ENCODE measurements at regions not wholly inside any gene's neighbourhood (a gene's known extent, or its start where the extent isn't known, plus 50 kb on each side); places are given as distances from the start of the nearest gene placed in this dataset.
"Not testable (repeated sequence)": the region's sequence is repeated elsewhere in the genome, so short reads cannot be mapped to it uniquely, and the experiment has no call there.

DNA sequence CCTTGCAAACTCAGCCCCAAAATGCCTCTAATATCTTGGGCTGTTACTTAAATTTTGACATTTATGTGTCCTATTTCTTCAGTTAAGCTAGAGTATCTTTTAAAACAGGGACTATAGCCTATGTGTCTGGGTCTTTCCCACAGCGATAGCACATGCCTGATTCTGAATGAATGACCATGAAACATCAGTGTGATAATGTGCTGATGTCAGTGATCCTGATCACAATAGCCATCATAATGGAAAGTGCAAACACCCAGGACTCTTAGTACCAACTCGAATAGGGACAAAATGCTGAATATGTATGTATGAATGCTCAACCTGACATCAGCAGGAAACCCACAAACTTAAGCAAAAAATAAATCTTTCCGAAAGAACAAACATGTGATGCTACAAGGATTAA lies 537.4 kb downstream of the IGSF11 start:
- no peak for DNase-seq

DNA sequence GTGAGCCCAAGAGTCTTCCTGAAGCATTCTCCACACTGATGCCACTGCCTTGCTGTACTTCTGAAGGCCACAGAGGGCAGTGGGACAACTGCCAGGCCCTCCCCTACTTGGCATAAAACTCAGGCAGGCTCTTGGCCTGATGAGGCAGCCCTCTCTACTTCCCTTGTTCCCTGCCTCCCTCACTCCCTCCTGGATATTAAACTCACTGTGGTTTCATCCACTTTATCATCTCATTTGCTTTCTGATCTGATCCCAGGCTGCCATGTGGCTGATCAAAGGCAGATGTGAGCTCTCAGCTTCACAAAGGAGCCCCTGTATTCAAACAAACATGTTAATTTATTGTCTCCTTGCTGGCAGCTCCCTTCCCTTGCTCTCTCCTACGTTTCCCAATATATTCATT lies 533.5 kb downstream of the IGSF11 start:
- DNase-seq: peak; percentile 2 to 49 (median 18)

DNA sequence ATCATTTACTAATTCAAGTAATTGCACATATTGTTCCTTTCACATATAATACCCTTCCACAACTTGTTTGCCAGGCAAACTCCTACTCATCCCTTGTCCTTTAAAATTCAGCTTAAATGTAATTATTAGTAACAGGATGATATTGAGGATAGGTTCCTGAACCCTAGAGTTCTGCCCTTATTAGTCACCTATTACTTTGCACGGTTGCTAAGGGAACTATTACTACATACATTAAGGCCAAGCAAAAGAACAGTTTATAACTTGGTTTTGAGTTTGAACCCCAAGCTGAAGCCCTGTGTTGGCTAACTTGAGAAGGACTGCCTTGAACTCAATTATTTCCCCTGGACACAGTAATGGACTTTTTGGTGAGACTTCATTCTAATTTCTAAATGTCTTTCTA lies 529.7 kb downstream of the IGSF11 start:
- DNase-seq: no peak

DNA sequence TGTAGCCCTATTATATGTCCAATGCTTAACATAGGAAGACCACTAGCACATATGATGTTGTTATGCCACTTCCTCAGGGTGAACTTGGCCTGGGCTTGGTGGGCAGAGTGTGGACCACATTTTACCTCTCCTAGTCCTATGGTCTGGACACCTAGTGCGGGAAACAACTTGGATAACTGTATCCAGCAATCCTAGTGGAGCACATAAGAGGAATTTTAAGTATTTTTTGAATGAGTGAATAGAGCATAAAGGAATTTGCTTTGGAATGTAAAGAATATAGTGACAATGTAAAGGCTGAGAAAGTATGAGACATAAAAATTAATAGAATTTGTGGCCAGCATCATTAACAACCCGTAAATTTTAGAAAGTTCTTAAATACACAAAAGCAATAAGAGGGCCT lies 528.9 kb downstream of the IGSF11 start:
- peak in 1 of 3 donors; percentile 3 for DNase-seq

DNA sequence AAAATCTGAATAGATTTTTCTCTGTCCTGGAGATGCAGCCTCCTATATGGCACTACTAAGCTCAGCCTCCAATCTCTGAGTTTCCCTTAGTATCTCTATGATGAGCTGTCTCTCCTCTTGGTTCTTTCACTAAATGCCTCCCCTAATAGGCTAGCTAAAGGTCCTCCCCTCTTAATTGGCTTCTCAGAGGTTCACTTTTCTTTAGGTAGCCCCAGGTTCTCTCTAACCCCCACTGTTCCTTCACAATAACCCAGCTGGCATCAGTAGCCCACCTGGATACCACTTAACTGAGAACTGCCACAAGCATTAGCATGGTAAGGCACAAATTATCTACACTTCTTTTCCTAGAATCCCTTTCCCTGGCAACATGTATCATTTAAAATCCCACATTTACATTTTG lies 523.2 kb downstream of the IGSF11 start:
- DNase-seq: no peak

DNA sequence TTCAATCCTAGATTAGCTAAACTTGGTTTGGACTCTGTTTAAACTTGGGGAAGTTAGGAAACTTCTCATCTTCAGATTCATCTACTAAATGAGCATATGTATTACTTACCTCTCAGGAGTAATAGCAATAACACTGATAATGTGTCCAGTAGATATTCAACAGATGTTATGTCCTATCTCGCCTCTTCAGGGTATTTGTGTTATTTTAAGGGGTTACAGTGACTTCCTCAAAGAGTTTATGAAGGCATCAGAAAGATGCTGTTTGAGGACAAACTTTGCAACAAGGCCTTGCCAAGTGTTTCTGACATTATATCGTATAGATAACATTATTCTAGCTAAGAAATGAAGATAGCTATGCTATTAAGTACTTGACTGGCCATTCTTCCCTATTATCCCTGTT lies 522.3 kb downstream of the IGSF11 start:
- DNase-seq: no peak

DNA sequence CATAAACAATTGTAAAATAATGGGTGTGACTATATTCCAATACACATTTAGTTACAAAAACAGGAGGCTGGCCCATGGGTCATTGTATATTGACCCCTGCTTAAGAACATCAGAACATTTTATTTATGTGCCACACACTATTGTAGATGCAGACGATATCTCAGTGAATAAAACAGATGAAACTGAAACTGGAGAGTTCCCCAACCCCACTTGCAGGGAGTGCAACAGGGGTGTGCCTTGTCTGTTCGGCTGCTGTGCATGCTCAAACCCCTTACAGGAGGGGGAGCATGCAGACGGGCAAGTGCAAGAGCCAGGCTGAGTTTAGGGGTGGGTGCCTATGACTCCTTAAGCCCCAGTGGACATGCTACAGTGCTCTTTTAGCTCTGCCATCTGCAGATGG lies 509.6 kb downstream of the IGSF11 start:
- DNase-seq: no peak

DNA sequence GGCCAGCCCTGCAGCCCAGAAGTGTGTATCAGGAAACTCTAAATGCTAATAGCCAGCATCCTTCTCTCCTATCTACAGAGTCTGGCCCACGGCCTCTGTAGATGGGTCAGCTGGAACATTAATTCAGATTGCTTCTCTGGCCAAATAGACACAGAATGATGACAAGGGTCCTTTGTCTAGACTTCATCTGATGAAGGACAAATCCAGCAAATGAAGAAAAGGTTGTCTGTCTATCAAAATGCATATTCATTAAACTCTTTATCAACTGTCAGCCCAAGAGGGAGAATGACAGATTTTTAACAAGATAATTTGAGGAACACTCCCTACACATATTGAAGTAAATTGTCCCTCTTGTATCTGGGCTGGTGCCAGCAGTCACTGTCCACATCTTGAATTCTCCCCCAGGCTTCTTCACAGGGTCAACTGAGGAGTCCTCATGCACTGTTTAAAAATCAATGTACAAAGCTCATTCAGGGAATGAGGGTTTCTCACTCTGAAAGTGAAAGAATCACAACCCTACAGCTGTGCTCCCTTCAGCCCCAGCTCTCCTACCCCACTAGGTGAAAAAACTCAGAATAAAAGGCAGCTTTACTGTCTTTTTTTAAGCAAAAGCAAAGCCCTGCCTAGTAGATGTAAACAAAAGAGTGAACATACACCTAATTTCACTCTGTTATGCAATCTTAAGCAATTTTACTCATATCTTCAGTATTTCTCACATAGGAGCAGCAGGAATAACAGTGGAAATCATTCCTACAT lies 507.7 kb downstream of the IGSF11 start:
- DNase-seq: no peak

DNA sequence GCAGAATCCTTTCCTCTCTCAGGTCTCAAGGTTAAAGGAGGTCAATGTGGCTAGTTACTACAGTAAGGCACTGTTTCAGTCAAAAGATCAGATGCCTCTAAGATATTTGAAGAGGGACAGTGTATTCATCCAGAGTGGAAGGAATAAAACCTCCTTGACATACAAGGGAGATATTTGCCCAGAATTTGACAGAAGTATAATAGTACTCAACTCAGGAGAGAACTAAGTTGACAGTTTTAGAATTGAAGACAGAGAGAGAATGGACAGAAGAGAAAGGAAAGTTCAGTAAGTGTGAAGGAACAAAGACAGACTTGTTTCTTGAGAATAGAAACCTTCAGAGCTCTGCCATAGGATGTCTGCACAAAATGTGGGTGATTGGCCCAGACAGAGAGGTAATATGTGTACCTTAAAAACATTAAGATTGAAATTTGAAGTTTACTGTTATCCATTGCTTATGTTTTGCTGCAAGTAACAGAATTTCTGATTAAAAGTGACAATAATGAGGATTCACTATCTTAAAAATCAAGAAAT lies 507.1 kb downstream of the IGSF11 start:
- no peak for DNase-seq

DNA sequence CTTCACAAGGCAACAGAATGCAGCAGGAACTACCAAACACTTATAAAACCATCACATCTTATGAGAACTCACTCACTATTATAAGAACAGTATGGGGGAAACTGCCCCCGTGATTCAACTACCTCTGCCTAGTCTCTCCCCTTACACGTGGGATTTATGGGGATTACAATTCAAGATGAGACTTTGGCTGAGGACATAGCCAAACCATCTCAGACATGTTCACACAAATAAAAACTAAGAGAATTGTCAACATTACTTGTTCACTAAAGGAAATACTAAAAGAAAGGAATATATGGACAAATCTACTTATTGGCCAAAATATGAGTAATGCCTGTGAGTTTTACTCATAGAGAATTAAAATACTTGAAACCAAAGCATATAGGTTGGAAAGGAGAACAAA lies 505.1 kb downstream of the IGSF11 start:
- no peak for DNase-seq

DNA sequence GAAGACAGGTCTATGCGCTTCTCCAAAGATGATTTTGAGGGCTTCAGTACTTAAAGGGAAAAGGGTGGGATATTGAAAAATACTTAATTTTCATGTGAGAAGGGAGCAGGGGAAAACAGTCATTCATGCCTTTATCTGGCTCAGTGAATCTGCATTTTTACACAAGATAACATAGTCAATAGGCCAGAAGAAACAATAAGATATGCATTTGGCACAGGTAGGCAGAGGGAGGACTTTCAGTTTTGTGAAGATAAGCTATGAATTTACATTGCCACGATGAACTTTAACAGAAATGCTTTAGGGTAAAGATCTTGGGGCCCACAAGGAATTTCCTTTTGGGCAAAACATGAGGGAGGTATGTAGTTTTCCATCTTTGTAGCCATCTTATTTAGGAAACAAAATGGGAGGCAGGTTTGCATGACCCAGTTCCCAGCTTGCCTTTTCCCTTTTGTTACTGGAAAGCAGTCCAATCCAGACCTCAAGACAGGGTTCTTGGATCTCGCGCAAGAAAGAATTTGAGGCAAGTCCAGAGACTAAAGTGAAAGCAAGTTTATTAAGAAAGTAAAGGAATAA lies 504.2 kb downstream of the IGSF11 start:
- no peak for DNase-seq

DNA sequence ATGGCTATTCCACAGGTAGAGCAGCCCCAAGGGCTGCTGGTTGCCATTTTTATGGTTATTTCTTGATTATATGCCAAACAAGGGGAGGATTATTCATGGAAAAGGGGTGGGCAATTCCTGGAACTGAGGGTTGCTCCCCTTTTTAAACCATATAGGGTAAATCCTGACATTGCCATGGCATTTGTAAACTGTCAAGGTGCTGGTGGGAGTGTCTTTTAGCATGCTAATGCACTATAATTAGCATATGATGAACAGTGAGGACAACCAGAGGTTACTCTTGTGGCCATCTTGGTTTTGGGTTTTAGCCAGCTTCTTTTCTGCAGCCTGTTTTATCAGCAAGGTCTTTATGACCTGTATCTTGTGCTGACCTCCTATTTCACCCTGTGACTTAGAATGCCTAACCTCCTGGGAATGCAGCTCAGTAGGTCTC lies 503.7 kb downstream of the IGSF11 start:
- DNase-seq: not testable (repeated sequence)

DNA sequence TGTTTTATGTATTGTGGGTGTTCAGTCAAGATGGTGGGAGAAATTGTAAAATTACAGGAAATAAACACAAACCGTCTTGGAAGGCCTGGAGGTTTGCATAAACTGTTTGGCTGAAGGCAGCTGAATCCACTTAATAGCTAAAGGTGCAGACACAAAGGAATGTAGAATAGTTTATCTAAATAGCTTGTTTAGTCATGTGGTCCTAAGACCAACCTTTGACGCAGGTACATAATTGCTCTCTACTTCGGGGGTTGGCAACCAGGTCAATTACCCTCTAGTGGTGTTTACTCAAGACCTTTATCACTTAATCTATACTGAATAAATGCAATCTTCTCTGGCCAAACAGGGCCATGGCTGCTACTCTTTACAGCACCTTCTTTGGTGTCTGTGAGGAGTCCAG lies 502.8 kb downstream of the IGSF11 start:
- no peak for DNase-seq

DNA sequence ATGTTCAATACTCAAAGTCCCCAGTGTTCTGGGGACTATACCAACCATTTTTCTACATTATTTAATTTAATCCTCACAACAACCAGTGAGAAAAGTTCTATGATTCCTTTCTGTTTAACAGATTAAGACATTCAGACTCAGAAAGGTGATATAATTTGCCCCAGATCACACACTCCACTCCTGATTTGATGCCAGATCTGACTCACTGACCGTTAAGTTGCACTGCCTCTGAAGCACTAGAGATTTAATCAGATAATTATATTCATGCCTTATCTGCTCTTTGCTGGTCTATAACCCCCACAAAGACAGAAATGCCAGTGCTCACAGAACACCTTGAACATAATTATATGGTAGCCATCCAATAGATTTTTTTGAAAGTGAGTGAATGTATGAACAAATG lies 501.0 kb downstream of the IGSF11 start:
- no peak for DNase-seq

DNA sequence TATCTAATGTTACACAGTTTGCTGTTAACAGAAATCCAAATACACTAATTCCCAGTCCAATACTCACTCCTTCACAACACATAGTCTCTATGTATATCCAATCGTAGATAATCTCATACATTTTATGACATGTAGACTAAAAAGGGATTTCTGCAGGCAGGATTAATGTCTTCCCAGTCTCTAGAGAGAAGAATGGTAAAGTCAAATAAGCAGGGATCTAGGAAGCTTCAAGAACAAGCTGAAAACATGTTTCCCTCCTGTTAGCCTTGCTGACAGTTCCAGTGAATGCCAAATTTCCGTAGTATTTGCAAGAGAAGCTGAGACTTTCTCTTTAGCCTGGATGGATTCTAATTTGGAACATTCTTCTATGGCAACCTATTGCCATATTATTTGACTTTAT lies 500.1 kb downstream of the IGSF11 start:
- peak in 1 of 3 donors; percentile 0 for DNase-seq

DNA sequence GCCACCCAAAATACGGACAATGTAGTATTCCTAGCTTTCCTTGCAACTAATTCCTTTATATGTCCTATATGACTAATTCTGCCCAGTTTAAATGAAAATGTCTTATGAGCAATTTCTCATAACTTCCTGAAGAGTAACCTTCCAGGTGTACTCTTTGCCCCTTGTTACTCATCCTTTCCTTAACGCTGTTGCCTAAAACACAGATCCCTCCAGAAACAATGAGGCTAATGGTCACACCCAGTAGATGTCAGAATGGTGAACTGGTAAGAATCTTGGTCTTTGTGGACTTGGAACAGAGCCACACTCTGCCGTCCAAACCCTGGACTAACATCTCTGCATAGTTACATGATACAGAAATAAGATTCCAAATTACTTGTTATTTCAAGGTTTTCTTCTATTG lies 497.9 kb downstream of the IGSF11 start:
- no peak for DNase-seq

DNA sequence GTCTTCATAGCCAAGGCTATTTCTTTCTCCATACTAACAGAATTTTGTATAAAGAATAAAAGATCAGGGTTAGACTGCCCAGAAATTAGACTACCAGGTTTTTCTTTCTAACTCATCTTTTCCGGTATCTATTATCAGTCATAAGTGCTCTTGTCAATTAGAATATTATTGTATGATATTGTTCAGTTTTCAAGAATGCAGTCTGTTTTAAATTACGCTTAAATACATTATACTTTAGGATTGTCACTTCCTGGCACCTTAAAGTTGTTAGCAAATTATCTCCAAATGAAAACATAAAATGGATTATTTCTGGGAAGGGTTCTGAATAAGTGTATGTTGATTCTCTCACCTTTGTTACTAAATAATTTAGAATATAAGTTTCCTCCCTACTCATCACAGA lies 497.2 kb downstream of the IGSF11 start:
- DNase-seq: no peak

DNA sequence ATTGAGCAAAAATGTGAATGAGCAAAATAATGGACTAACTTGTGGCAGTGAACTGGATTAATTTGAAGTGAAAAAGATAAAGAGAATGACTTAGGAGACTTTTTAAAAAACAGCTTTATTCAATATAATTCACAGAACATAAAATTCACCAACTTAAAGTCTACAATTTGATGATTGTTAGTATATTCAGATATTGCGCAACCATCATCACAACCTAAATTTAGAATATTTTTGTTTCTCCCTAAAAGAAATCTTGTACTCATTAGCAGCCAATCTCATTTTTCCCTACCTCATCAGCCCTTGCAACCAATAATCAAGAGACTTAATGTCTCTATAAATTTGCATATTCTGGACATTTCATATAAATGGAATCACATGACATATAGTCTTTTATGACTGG lies 496.5 kb downstream of the IGSF11 start:
- DNase-seq: no peak

DNA sequence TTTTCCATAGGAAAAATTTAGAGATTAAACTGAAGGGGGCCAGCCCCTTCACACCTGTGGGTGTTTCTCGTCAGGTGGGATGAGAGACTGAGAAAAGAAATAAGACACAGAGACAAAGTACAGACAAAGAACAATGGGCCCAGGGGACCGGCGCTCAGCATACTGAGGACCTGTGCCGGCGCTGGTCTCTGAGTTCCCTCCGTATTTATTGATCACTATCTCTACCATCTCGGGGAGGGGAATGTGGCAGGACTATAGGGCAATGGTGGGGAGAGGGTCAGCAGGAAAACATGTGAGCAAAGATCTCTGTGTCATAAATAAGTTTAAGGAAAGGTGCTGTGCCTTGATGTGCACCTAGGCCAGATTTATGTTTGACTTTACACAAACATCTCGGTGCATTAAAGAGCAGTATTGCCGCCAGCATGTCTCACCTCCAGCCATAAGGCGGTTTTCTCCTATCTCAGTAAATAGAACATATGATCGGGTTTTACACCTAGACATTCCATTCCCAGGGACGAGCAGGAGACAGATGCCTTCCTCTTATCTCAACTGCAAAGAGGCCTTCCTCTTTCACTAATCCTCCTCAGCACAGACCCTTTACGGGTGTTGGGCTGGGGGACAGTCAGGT lies 494.7 kb downstream of the IGSF11 start:
- DNase-seq: not testable (repeated sequence)

DNA sequence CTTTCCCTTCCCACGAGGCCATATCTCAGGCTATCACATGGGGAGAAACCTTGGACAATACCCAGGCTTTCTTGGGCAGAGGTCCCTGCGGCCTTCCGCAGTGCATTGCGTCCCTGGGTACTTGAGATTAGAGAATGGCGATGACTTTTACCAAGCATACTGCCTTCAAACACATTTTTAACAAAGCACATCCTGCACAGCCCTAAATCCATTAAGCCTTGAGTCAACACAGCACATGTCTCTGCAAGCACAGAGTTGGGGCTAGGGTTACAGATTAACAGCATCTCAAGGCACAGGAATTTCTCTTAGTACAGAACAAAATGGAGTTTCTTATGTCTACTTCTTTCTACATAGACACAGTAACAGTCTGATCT lies 494.2 kb downstream of the IGSF11 start:
- not testable (repeated sequence) for DNase-seq

DNA sequence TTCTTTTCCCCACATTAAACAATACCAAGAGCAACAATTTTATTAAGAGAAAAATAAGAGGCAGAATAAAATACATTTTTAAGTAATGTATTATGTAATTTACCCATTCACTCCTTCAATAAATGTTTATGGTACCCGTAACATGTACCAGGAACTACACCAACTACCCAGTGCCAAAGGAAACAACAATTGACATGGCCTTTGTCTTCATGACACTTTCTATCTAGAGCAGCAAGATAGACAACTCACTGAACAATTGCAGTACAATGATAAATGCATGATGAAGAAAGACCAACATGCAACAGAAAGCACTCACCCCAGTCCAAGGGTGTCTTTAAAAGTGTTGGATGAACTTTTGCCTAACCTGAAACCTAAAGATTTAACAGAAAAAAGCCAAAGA lies 493.8 kb downstream of the IGSF11 start:
- no peak for DNase-seq

DNA sequence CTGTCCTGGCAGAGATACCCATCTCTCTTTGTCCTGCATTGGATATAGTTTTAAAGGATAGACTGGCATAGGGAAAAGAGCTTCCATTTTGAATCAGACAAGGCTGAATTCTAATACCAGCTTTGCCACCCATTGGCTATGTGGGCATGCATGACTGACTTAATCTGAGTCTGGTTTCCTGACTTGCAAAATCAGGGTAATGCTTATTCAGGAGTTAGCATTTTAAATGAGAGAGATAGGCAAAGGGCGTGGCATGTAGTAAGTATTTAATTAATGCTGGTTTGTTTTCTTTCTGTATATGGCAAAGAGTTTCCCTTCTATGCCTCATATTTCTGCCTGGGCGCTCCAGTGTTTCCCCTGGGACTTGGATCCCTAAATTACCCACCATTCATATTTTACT lies 492.9 kb downstream of the IGSF11 start:
- DNase-seq: no peak

DNA sequence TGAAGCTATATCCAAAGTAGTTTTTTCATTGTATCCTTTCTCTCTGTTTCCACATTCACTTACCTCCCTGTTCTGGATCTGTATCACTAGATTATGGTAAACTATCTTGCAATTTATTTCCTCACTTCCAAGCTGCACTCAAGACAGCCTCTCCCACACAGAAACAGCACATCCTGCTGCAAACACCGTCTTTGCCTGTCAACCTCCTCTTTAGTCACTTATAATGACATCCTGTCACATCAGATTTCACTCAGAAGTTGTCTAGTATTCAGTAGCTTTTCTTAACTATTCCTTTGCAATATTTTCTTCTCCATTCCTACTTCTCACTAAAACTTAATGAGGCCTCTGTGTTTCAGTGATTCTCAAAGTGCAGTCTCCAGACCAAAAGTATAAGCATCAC lies 490.8 kb downstream of the IGSF11 start:
- no peak for DNase-seq
